ENCODE measurements at regions not wholly inside any gene's neighbourhood (a gene's known extent, or its start where the extent isn't known, plus 50 kb on each side); places are given as distances from the start of the nearest gene placed in this dataset.

- no peak for DNase-seq (ENCODE audit: low spot score)
- Histone ChIP-seq H3K27me3 (replicated peaks; ENCODE audit: insufficient read depth, low read depth, low read length, poor library complexity) (no peaks in the 10 kb centered on the region), H3K4me1 (ENCODE audit: insufficient read depth, low read length, poor library complexity, severe bottlenecking) (no peaks in the 10 kb centered on the region), H3K9me3 (ENCODE audit: low read depth, low read length, poor library complexity, severe bottlenecking) (no peaks in the 10 kb centered on the region), H3K36me3 (ENCODE audit: insufficient read depth, low read length, poor library complexity, severe bottlenecking) (no peaks in the 10 kb centered on the region), H3K27ac (ENCODE audit: low read depth, low read length, poor library complexity, severe bottlenecking) (no peak overlapping the region), H3K4me3 (ENCODE audit: low read depth, low read length, poor library complexity, severe bottlenecking) (no peak overlapping the region)
- ChIA-PET CTCF (no interaction called here), POLR2A (ENCODE audit: low non-redundant PET) (no interaction called here)
- TF ChIP-seq EZH2 (IDR thresholded peaks at IDR 0.05; ENCODE audit: borderline replicate concordance, low read depth, low read length, poor library complexity, severe bottlenecking) (no peak), CTCF (conservative IDR thresholded peaks at IDR 0.05; ENCODE audit: low read depth, low read length) (no peak)
- intact Hi-C loops (cut with micrococcal nuclease; ENCODE audit: unreplicated experiment) = no loop called here
- BruUV-seq (replicated peaks) = no TSS peak
These were observed 126.9 kb upstream of the KRAS start for GRCh38 chr12:25377469-25378177.

- no TSS peak for BruUV-seq (replicated peaks)
These were observed 126.3 kb upstream of the KRAS start for GRCh38 chr12:25376985-25377384.

GRCh38 chr12:25376407-25376806 lies 125.7 kb upstream of the KRAS start:
- no peaks in the 10 kb centered on the region for H3K27me3 ChIP-seq (replicated peaks; ENCODE audit: insufficient read depth, low read depth, low read length, poor library complexity)
- BruUV-seq (replicated peaks) = no TSS peak
- no peak for DNase-seq (ENCODE audit: low spot score)
- H3K27ac ChIP-seq (ENCODE audit: low read depth, low read length, poor library complexity, severe bottlenecking) = no peak overlapping the region
- no peaks in the 10 kb centered on the region for H3K4me1 ChIP-seq (ENCODE audit: insufficient read depth, low read length, poor library complexity, severe bottlenecking)
- CTCF ChIA-PET = no interaction called here
- no peaks in the 10 kb centered on the region for H3K9me3 ChIP-seq (ENCODE audit: low read depth, low read length, poor library complexity, severe bottlenecking)
- no peak overlapping the region for H3K4me3 ChIP-seq (ENCODE audit: low read depth, low read length, poor library complexity, severe bottlenecking)
- H3K36me3 ChIP-seq (ENCODE audit: insufficient read depth, low read length, poor library complexity, severe bottlenecking) = no peaks in the 10 kb centered on the region
- intact Hi-C loops (cut with micrococcal nuclease; ENCODE audit: unreplicated experiment) = no loop called here
- no peak for TF ChIP-seq EZH2 (IDR thresholded peaks at IDR 0.05; ENCODE audit: borderline replicate concordance, low read depth, low read length, poor library complexity, severe bottlenecking)
- no peak for TF ChIP-seq CTCF (conservative IDR thresholded peaks at IDR 0.05; ENCODE audit: low read depth, low read length)
- POLR2A ChIA-PET (ENCODE audit: low non-redundant PET) = no interaction called here

More at GRCh38 chr12:25376985-25377384, 126.3 kb upstream of the KRAS start:
- no peak for DNase-seq (ENCODE audit: low spot score)
- no peak overlapping the region for H3K4me3 ChIP-seq (ENCODE audit: low read depth, low read length, poor library complexity, severe bottlenecking)
- no peaks in the 10 kb centered on the region for H3K4me1 ChIP-seq (ENCODE audit: insufficient read depth, low read length, poor library complexity, severe bottlenecking)
- no peaks in the 10 kb centered on the region for H3K36me3 ChIP-seq (ENCODE audit: insufficient read depth, low read length, poor library complexity, severe bottlenecking)
- no peak overlapping the region for H3K27ac ChIP-seq (ENCODE audit: low read depth, low read length, poor library complexity, severe bottlenecking)
- H3K27me3 ChIP-seq (replicated peaks; ENCODE audit: insufficient read depth, low read depth, low read length, poor library complexity) = no peaks in the 10 kb centered on the region
- ChIA-PET POLR2A (ENCODE audit: low non-redundant PET) (no interaction called here), CTCF (no interaction called here)
- intact Hi-C loops (cut with micrococcal nuclease; ENCODE audit: unreplicated experiment) = no loop called here
- H3K9me3 ChIP-seq (ENCODE audit: low read depth, low read length, poor library complexity, severe bottlenecking) = no peaks in the 10 kb centered on the region
- TF ChIP-seq EZH2 (IDR thresholded peaks at IDR 0.05; ENCODE audit: borderline replicate concordance, low read depth, low read length, poor library complexity, severe bottlenecking) (no peak), CTCF (conservative IDR thresholded peaks at IDR 0.05; ENCODE audit: low read depth, low read length) (no peak)
